SU-DHL-6 (cell line): ENCODE measurements at regions not wholly inside any gene's neighbourhood (a gene's known extent, or its start where the extent isn't known, plus 50 kb on each side); places are given as distances from the start of the nearest gene placed in this dataset.
"Not testable (repeated sequence)": the region's sequence is repeated elsewhere in the genome, so short reads cannot be mapped to it uniquely, and the experiment has no call there.

ENCODE experiments used
- H2AFZ ChIP-seq: fragments of 200-600 bp; sonication (generic); 2 replicates; pipeline ENCODE4 v1.6.1; 2014; ENCODE audit warnings: low read depth, mild to moderate bottlenecking, moderate library complexity, mixed read lengths, antibody characterized with exemption, low read length; ENCODE audit not compliant: severe bottlenecking
- H3F3A ChIP-seq: fragments of 200-600 bp; shearing (Covaris generic); 2 replicates; pipeline ENCODE4 v1.6.0; 2016; ENCODE audit warnings: antibody characterized with exemption, mild to moderate bottlenecking; ENCODE audit not compliant: insufficient read depth
- H3K27ac ChIP-seq: fragments of 200-600 bp; sonication (generic); 2 replicates; pipeline ENCODE4 v1.5.1; 2016; ENCODE audit warnings: low read depth, mild to moderate bottlenecking, low read length, moderate library complexity, mixed read lengths
- H3K27me3 ChIP-seq: fragments of 200-600 bp; sonication (generic), shearing (Covaris generic); 2 replicates; pipeline ENCODE4 v1.6.0; 2014; ENCODE audit warnings: mild to moderate bottlenecking, low read length
- H3K36me3 ChIP-seq: fragments of 200-600 bp; sonication (generic); 2 replicates; pipeline ENCODE4 v1.6.1; 2014; ENCODE audit warnings: mild to moderate bottlenecking, low read length, mixed read lengths
- H3K4me2 ChIP-seq: fragments of 300-600, 200-600 bp; shearing (Covaris generic), sonication (generic); 2 replicates; pipeline ENCODE4 v1.6.0; 2014; ENCODE audit warnings: low read length, low read depth, mild to moderate bottlenecking; ENCODE audit not compliant: poor library complexity, severe bottlenecking
- H3K4me3 ChIP-seq: fragments of 200-600 bp; sonication (generic); 2 replicates; pipeline ENCODE4 v1.5.1; 2014; ENCODE audit warnings: antibody characterized with exemption, low read length, mild to moderate bottlenecking, mixed read lengths; ENCODE audit not compliant: insufficient read depth, poor library complexity, severe bottlenecking
- H3K79me2 ChIP-seq: fragments of 200-600 bp; sonication (generic); 2 replicates; pipeline ENCODE4 v1.6.1; 2014; ENCODE audit warnings: mild to moderate bottlenecking, low read length, moderate library complexity; ENCODE audit not compliant: insufficient read depth
- H3K9ac ChIP-seq: fragments of 200-600 bp; sonication (generic); 2 replicates; pipeline ENCODE4 v1.7.0; 2014; ENCODE audit warnings: mild to moderate bottlenecking, low read length
- H3K9me2 ChIP-seq: fragments of 200-600 bp; sonication (generic); replicated peaks from 2 replicates; pipeline ENCODE4 v1.6.1; 2014; ENCODE audit warnings: low read length; ENCODE audit not compliant: insufficient read depth
- H3K9me3 ChIP-seq: fragments of 200-600 bp; sonication (generic); 2 replicates; pipeline ENCODE4 v1.6.1; 2014; ENCODE audit warnings: low read length, mixed read lengths; ENCODE audit not compliant: insufficient read depth
- H4K20me1 ChIP-seq: fragments of 200-600 bp; sonication (generic); 2 replicates; pipeline ENCODE4 v1.6.1; 2014; ENCODE audit warnings: low read depth, mild to moderate bottlenecking, antibody characterized with exemption, low read length, moderate library complexity, mixed read lengths
- EZH2phosphoT487 ChIP-seq: fragments of 200-600 bp; sonication (generic), shearing (Covaris generic); conservative IDR thresholded peaks from 2 replicates; pipeline ENCODE4 v1.6.1; 2018; ENCODE audit warnings: mild to moderate bottlenecking, antibody characterized with exemption, low read length, moderate library complexity, mixed read lengths
- TF ChIP-seq, protein P1 (sequence below): fragments of 200-600 bp; sonication (generic); IDR thresholded peaks from one replicate; pipeline ENCODE4 v1.5.1; 2017; ENCODE audit warnings: antibody characterized with exemption, mild to moderate bottlenecking, low read length, moderate library complexity; ENCODE audit not compliant: insufficient read depth, poor library complexity, severe bottlenecking

DNA sequence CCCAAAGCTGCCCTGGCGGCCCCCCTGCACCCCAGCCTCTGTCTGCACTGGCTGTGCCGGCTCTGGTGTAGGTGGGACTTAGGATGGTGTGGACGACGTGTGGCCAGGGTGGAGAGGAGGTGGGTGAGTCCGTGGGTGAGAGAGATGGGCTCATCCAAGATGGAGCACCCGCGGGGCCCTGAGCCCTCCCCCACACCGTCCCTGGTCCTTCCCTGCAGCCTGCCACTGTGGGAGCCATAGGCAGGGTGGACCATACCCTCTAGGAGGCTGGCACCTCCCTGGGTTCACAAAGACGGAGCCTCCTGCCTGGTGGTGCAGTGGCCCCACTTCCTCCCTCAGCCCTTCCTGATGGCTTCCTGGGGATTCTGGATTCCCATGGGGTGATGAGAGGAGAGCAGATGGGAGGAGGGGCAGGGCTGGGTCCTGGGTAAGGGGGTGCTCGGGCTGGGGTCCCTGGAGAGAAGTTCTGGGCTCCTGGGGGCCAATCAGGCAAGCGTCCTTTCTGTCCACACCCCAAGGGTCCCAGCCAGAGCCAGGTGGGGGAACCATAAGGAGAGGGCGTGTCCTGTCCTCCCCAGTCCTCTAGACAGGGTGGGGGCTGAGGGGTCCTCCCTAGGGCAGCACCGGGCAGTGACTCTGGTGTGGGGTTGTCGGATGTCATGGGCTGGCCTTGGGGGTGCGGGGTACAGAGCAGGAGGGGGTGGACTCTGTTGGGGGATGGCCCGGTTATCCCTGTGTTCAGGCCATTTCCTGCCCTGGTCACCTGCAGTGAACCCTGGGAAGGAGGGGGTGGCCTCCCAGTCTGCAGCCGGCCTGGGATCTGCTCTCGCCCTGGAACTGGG lies 384.8 kb downstream of the TMEM121 start:
- H3K79me2 ChIP-seq = no peaks in the 10 kb centered on the region
- no peaks in the 10 kb centered on the region for H3F3A ChIP-seq
- no peak overlapping the region for H3K27ac ChIP-seq
- H3K36me3 ChIP-seq = no peaks in the 10 kb centered on the region
- no peaks in the 10 kb centered on the region for H3K9me2 ChIP-seq
- H3K4me2 ChIP-seq = no peak overlapping the region
- H4K20me1 ChIP-seq = no peaks in the 10 kb centered on the region
- no peaks in the 10 kb centered on the region for H3K27me3 ChIP-seq
- no peaks in the 10 kb centered on the region for H3K9me3 ChIP-seq
- no peak overlapping the region for H3K4me3 ChIP-seq
- no peak overlapping the region for H2AFZ ChIP-seq
- TF ChIP-seq, protein P1, sequence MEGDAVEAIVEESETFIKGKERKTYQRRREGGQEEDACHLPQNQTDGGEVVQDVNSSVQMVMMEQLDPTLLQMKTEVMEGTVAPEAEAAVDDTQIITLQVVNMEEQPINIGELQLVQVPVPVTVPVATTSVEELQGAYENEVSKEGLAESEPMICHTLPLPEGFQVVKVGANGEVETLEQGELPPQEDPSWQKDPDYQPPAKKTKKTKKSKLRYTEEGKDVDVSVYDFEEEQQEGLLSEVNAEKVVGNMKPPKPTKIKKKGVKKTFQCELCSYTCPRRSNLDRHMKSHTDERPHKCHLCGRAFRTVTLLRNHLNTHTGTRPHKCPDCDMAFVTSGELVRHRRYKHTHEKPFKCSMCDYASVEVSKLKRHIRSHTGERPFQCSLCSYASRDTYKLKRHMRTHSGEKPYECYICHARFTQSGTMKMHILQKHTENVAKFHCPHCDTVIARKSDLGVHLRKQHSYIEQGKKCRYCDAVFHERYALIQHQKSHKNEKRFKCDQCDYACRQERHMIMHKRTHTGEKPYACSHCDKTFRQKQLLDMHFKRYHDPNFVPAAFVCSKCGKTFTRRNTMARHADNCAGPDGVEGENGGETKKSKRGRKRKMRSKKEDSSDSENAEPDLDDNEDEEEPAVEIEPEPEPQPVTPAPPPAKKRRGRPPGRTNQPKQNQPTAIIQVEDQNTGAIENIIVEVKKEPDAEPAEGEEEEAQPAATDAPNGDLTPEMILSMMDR = no peak
- TF ChIP-seq EZH2phosphoT487 = no peak
- no peak overlapping the region for H3K9ac ChIP-seq

DNA sequence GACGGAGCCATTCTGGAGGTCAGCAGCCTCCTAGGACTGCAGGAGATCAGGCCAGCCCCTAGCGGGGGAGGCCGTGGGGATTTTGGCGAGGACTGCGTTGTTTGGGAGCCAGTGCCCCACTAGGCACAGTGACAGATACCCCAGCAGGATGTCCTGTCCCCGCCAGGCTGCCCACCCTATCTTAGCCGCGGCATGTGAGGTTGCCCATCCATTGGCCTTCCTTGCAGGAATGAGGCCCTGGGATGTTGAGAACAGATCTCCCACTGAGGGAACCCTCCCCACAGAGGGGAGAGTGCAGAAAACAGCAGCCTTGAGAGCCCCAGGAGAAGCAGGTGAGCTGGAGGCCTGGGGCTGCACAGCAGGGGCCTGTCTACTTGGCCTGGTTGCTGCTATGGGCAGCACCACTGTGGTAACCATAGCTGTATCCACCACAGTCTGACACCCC lies 385.5 kb downstream of the TMEM121 start:
- not testable (repeated sequence) for H3K79me2 ChIP-seq

DNA sequence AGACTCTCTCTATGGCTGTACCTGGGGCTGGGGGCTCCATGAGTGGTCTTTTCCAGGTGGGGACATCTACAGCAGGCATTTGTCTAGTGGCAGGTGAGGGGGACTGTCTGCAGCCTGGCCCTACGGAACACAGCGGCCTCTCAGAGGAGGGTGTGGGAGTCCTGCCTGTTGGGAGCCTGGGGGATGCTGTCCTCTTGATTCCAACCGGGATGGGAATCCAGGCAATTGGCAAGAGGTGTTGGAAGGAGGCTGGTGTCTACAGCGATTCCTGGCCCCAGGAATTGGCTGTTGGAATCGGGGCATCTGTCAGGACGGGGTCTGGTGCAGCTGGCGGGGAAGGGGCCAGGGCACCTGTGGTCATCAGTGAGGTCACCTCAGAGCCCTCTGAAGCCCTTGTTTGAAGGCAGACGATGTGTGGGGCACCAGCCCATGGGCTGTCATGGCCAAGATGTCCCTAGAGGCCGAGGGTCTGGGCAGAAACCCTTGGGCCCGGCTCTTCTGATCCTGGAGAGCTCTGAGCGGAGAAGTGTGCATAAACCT lies 386.3 kb downstream of the TMEM121 start:
- no peaks in the 10 kb centered on the region for H3K79me2 ChIP-seq
- no peaks in the 10 kb centered on the region for H4K20me1 ChIP-seq
- no peaks in the 10 kb centered on the region for H3K36me3 ChIP-seq
- no peaks in the 10 kb centered on the region for H3K9me2 ChIP-seq
- no peaks in the 10 kb centered on the region for H3K27me3 ChIP-seq
- no peak overlapping the region for H2AFZ ChIP-seq
- no peak overlapping the region for H3K27ac ChIP-seq
- TF ChIP-seq, protein P1 = no peak
- no peak for TF ChIP-seq EZH2phosphoT487
- H3K9ac ChIP-seq = no peak overlapping the region
- H3K4me3 ChIP-seq = no peak overlapping the region
- no peaks in the 10 kb centered on the region for H3F3A ChIP-seq
- no peak overlapping the region for H3K4me2 ChIP-seq
- no peaks in the 10 kb centered on the region for H3K9me3 ChIP-seq

More for the DNA sequence above, 385.5 kb downstream of the TMEM121 start:
- H3K27me3 ChIP-seq, H3K4me2 ChIP-seq, H2AFZ ChIP-seq, H3K4me3 ChIP-seq, H4K20me1 ChIP-seq, H3K36me3 ChIP-seq, H3K9me3 ChIP-seq, H3K9ac ChIP-seq, H3K9me2 ChIP-seq, H3K27ac ChIP-seq, H3F3A ChIP-seq: not testable (repeated sequence)

DNA sequence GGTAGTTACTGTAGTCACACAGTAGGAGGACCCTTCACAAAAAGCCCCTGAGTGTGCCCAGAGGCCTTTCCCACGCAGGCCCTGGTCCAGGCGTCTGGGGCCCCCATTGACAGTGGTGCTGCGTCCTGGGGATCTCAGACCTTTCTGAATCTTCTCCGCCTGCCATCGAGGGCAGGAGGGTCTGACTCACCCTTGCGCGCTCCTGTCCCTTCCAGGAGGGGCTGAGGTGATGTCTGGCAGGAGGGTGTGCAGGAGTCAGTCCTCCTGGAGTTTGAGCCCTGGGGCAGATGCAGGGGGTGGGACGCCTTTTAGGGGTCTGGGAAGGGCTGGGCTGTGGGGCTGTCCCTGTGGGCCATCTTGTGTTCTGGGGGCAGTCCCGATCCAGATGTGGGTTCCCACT lies 386.8 kb downstream of the TMEM121 start:
- no peak overlapping the region for H3K4me2 ChIP-seq

More for the DNA sequence above, 386.8 kb downstream of the TMEM121 start:
- Histone ChIP-seq H4K20me1 (no peaks in the 10 kb centered on the region), H2AFZ (no peak overlapping the region), H3K79me2 (no peaks in the 10 kb centered on the region), H3F3A (no peaks in the 10 kb centered on the region), H3K27ac (no peak overlapping the region), H3K9me2 (no peaks in the 10 kb centered on the region), H3K4me3 (no peak overlapping the region), H3K9me3 (no peaks in the 10 kb centered on the region), H3K36me3 (no peaks in the 10 kb centered on the region), H3K9ac (no peak overlapping the region), H3K27me3 (no peaks in the 10 kb centered on the region)
- TF ChIP-seq, protein P1 = no peak
- TF ChIP-seq EZH2phosphoT487 = no peak
